T-helper 1 cell treated with Interleukin-12 subunit alpha and Interleukin-12 subunit beta and Interleukin-4 antibody, amounts not matched to agents 30 μg/mL and 1 μg/mL, for 36 hours (primary cell): ENCODE measurements at regions not wholly inside any gene's neighbourhood (a gene's known extent, or its start where the extent isn't known, plus 50 kb on each side); places are given as distances from the start of the nearest gene placed in this dataset.

ENCODE experiments used
- H3K27ac Mint-ChIP-seq: one replicate; pipeline ENCODE4 v1.8.0; 2021; ENCODE audit warnings: mild to moderate bottlenecking, mixed read lengths
- H3K27me3 Mint-ChIP-seq: one replicate; pipeline ENCODE4 v1.8.0; 2021; ENCODE audit warnings: low read depth, mixed read lengths
- H3K36me3 Mint-ChIP-seq: one replicate; pipeline ENCODE4 v1.8.0; 2021; ENCODE audit warnings: low read depth, mixed read lengths
- H3K4me1 Mint-ChIP-seq: one replicate; pipeline ENCODE4 v1.8.0; 2021; ENCODE audit warnings: low read depth, mixed read lengths
- H3K4me3 Mint-ChIP-seq: one replicate; pipeline ENCODE4 v1.8.0; 2021; ENCODE audit warnings: mild to moderate bottlenecking, moderate library complexity, mixed read lengths
- H3K9me3 Mint-ChIP-seq: one replicate; pipeline ENCODE4 v1.8.0; 2021; ENCODE audit warnings: mixed read lengths

- Mint-ChIP-seq H3K36me3 (no peaks in the 10 kb centered on the region), H3K27ac (no peak overlapping the region), H3K4me3 (no peak overlapping the region), H3K4me1 (peaks cover 7% of the 10 kb centered on the region), H3K9me3 (no peaks in the 10 kb centered on the region), H3K27me3 (no peaks in the 10 kb centered on the region)
These were observed 145.3 kb upstream of the STX18 start for GRCh38 chr4:4687100-4687499.

- no peak overlapping the region for H3K27ac Mint-ChIP-seq
- H3K4me1 Mint-ChIP-seq = peaks cover 7% of the 10 kb centered on the region
- no peaks in the 10 kb centered on the region for H3K36me3 Mint-ChIP-seq
- no peaks in the 10 kb centered on the region for H3K27me3 Mint-ChIP-seq
- no peaks in the 10 kb centered on the region for H3K9me3 Mint-ChIP-seq
- no peak overlapping the region for H3K4me3 Mint-ChIP-seq
These were observed 144.3 kb upstream of the STX18 start for GRCh38 chr4:4685810-4686795.

- Mint-ChIP-seq H3K4me3 (no peak overlapping the region), H3K4me1 (no peaks in the 10 kb centered on the region)
These were observed 139.8 kb upstream of the STX18 start for GRCh38 chr4:4681653-4682052.

GRCh38 chr4:4680758-4681157, 138.9 kb upstream of the STX18 start:
- H3K4me3 Mint-ChIP-seq = no peak overlapping the region
- H3K27me3 Mint-ChIP-seq = no peaks in the 10 kb centered on the region
- no peak overlapping the region for H3K27ac Mint-ChIP-seq
- no peaks in the 10 kb centered on the region for H3K4me1 Mint-ChIP-seq
- no peaks in the 10 kb centered on the region for H3K36me3 Mint-ChIP-seq
- H3K9me3 Mint-ChIP-seq = no peaks in the 10 kb centered on the region

More at GRCh38 chr4:4681653-4682052, 139.8 kb upstream of the STX18 start:
- no peaks in the 10 kb centered on the region for H3K27me3 Mint-ChIP-seq
- no peak overlapping the region for H3K27ac Mint-ChIP-seq
- H3K36me3 Mint-ChIP-seq = no peaks in the 10 kb centered on the region
- no peaks in the 10 kb centered on the region for H3K9me3 Mint-ChIP-seq

GRCh38 chr4:4680243-4680642, 138.4 kb upstream of the STX18 start:
- H3K27me3 Mint-ChIP-seq = no peaks in the 10 kb centered on the region
- no peak overlapping the region for H3K4me3 Mint-ChIP-seq
- no peaks in the 10 kb centered on the region for H3K36me3 Mint-ChIP-seq
- no peaks in the 10 kb centered on the region for H3K4me1 Mint-ChIP-seq
- H3K9me3 Mint-ChIP-seq = no peaks in the 10 kb centered on the region
- H3K27ac Mint-ChIP-seq = no peak overlapping the region

GRCh38 chr4:4677556-4678522, 136.0 kb upstream of the STX18 start:
- no peaks in the 10 kb centered on the region for H3K9me3 Mint-ChIP-seq
- H3K36me3 Mint-ChIP-seq = no peaks in the 10 kb centered on the region
- no peak overlapping the region for H3K27ac Mint-ChIP-seq
- no peaks in the 10 kb centered on the region for H3K27me3 Mint-ChIP-seq
- H3K4me1 Mint-ChIP-seq = no peaks in the 10 kb centered on the region
- no peak overlapping the region for H3K4me3 Mint-ChIP-seq

GRCh38 chr4:4675641-4676040, 133.8 kb upstream of the STX18 start:
- no peaks in the 10 kb centered on the region for H3K9me3 Mint-ChIP-seq
- no peak overlapping the region for H3K27ac Mint-ChIP-seq
- no peaks in the 10 kb centered on the region for H3K4me1 Mint-ChIP-seq
- H3K36me3 Mint-ChIP-seq = no peaks in the 10 kb centered on the region
- H3K4me3 Mint-ChIP-seq = no peak overlapping the region
- no peaks in the 10 kb centered on the region for H3K27me3 Mint-ChIP-seq

- H3K27ac Mint-ChIP-seq = no peak overlapping the region
- H3K36me3 Mint-ChIP-seq = no peaks in the 10 kb centered on the region
- H3K4me3 Mint-ChIP-seq = no peak overlapping the region
- no peaks in the 10 kb centered on the region for H3K4me1 Mint-ChIP-seq
- no peaks in the 10 kb centered on the region for H3K9me3 Mint-ChIP-seq
- H3K27me3 Mint-ChIP-seq = no peaks in the 10 kb centered on the region
These were observed 133.3 kb upstream of the STX18 start for GRCh38 chr4:4675051-4675581.

GRCh38 chr4:4673070-4673469, 131.2 kb upstream of the STX18 start:
- no peak overlapping the region for H3K27ac Mint-ChIP-seq
- no peaks in the 10 kb centered on the region for H3K36me3 Mint-ChIP-seq
- no peaks in the 10 kb centered on the region for H3K4me1 Mint-ChIP-seq
- no peaks in the 10 kb centered on the region for H3K9me3 Mint-ChIP-seq
- H3K4me3 Mint-ChIP-seq = no peak overlapping the region
- H3K27me3 Mint-ChIP-seq = no peaks in the 10 kb centered on the region

GRCh38 chr4:4672402-4672801, 130.6 kb upstream of the STX18 start:
- no peak overlapping the region for H3K27ac Mint-ChIP-seq
- H3K9me3 Mint-ChIP-seq = no peaks in the 10 kb centered on the region
- no peaks in the 10 kb centered on the region for H3K36me3 Mint-ChIP-seq
- no peaks in the 10 kb centered on the region for H3K27me3 Mint-ChIP-seq
- no peaks in the 10 kb centered on the region for H3K4me1 Mint-ChIP-seq
- H3K4me3 Mint-ChIP-seq = no peak overlapping the region

- Mint-ChIP-seq H3K4me3 (no peak overlapping the region), H3K9me3 (no peaks in the 10 kb centered on the region), H3K4me1 (no peaks in the 10 kb centered on the region), H3K36me3 (no peaks in the 10 kb centered on the region), H3K27me3 (no peaks in the 10 kb centered on the region), H3K27ac (no peak overlapping the region)
These were observed 130.0 kb upstream of the STX18 start for GRCh38 chr4:4671774-4672349.

GRCh38 chr4:4670869-4671268, 129.0 kb upstream of the STX18 start:
- Mint-ChIP-seq H3K4me3 (no peak overlapping the region), H3K4me1 (no peaks in the 10 kb centered on the region), H3K36me3 (no peaks in the 10 kb centered on the region), H3K27ac (no peak overlapping the region), H3K27me3 (no peaks in the 10 kb centered on the region), H3K9me3 (no peaks in the 10 kb centered on the region)

GRCh38 chr4:4668355-4669210, 126.7 kb upstream of the STX18 start:
- no peak overlapping the region for H3K4me3 Mint-ChIP-seq
- H3K27ac Mint-ChIP-seq = no peak overlapping the region
- H3K36me3 Mint-ChIP-seq = no peaks in the 10 kb centered on the region
- no peaks in the 10 kb centered on the region for H3K9me3 Mint-ChIP-seq
- H3K27me3 Mint-ChIP-seq = no peaks in the 10 kb centered on the region
- H3K4me1 Mint-ChIP-seq = no peaks in the 10 kb centered on the region
